ENCODE measurements at regions not wholly inside any gene's neighbourhood (a gene's known extent, or its start where the extent isn't known, plus 50 kb on each side); places are given as distances from the start of the nearest gene placed in this dataset.

- no peak for TF ChIP-seq CTCF (IDR thresholded peaks at IDR 0.05)
- TF ChIP-seq POLR2A (IDR thresholded peaks at IDR 0.05), result no peak
Observed at GRCh38 chr15:72971766-72972165, 80.5 kb upstream of the NEO1 start.

Data from right lobe of liver (tissue), 4 donors.